H1 (cell line): ENCODE measurements at regions not wholly inside any gene's neighbourhood (a gene's known extent, or its start where the extent isn't known, plus 50 kb on each side); places are given as distances from the start of the nearest gene placed in this dataset.

Experiments used
- CTCF ChIA-PET: fragments of 300-600 bp; sonication (Branson Sonifier 250); formaldehyde crosslinking; loops from one replicate; lab custom pipeline; 2021; ENCODE audit not compliant: partially characterized antibody; lab: Charles Lee
- POLR2A ChIA-PET: fragments of 300-600 bp; sonication (Branson Sonifier 250); formaldehyde crosslinking; loops from one replicate; lab custom pipeline; 2021; ENCODE audit warnings: inconsistent platforms; ENCODE audit not compliant: partially characterized antibody; lab: Charles Lee
- DNase-seq, 2 experiments: peaks; one replicate each; pipeline versions ENCODE4 v3.0.0 to v3.0.0-alpha.2; 2010 to 2022; ENCODE audit warnings: low spot score in 2 of 2, low read depth in 1 of 2, mixed read lengths in 1 of 2
- FAIRE-seq: peaks from 2 replicates; lab custom pipeline; 2011; peaks lifted over from hg19 to GRCh38; lab: Jason Lieb, UNC
- H2AFZ ChIP-seq: 2 replicates; pipeline ENCODE4 v1.8.1; 2012; ENCODE audit warnings: low read length, inconsistent platforms
- H2AK5ac ChIP-seq: 2 replicates; pipeline ENCODE4 v1.6.1; 2013; ENCODE audit warnings: low read depth, low read length
- H2BK120ac ChIP-seq: replicated peaks from 2 replicates; pipeline ENCODE3; 2013; ENCODE audit warnings: low read depth, low read length, inconsistent platforms
- H2BK12ac ChIP-seq: 2 replicates; pipeline ENCODE4 v1.6.1; 2013; ENCODE audit warnings: low read depth, low read length
- H2BK15ac ChIP-seq: 2 replicates; pipeline ENCODE4 v1.6.1; 2013; ENCODE audit warnings: low read length
- H2BK20ac ChIP-seq: 2 replicates; pipeline ENCODE4 v1.6.1; 2013; ENCODE audit warnings: low read length
- H2BK5ac ChIP-seq: 2 replicates; pipeline ENCODE4 v1.6.1; 2013; ENCODE audit warnings: low read depth, low read length
- H3K14ac ChIP-seq: 2 replicates; pipeline ENCODE4 v1.6.1; 2013; ENCODE audit warnings: inconsistent platforms; ENCODE audit not compliant: insufficient read length
- H3K18ac ChIP-seq: 2 replicates; pipeline ENCODE4 v1.6.1; 2013; ENCODE audit warnings: low read length; ENCODE audit errors: extremely low read depth
- H3K23ac ChIP-seq: 2 replicates; pipeline ENCODE4 v1.6.1; 2013; ENCODE audit warnings: inconsistent platforms; ENCODE audit not compliant: insufficient read length
- H3K23me2 ChIP-seq: 2 replicates; pipeline ENCODE4 v1.6.1; 2013; ENCODE audit warnings: low read depth, low read length
- H3K27ac ChIP-seq: 2 replicates; pipeline ENCODE4 v1.6.1; 2011; ENCODE audit warnings: low read depth, low read length, inconsistent platforms
- H3K27me3 ChIP-seq, 4 experiments: replicated peaks in 1 of 4; 1 replicate in 1 of 4; 2 replicates in 3 of 4; pipeline versions ENCODE4 v1.6.1 to v1.8.1; 2011 to 2013; ENCODE audit warnings: low read length in 3 of 4, mild to moderate bottlenecking in 3 of 4, inconsistent platforms in 2 of 4, mixed read lengths in 2 of 4, moderate library complexity in 1 of 4; ENCODE audit not compliant: control insufficient read depth in 3 of 4, insufficient read depth in 3 of 4; ENCODE audit errors: extremely low read depth in 1 of 4
- H3K36me3 ChIP-seq, 4 experiments: 2 replicates each; pipeline versions ENCODE4 v1.6.1 to v1.8.1; 2011 to 2013; ENCODE audit warnings: mild to moderate bottlenecking in 4 of 4, low read length in 3 of 4, moderate library complexity in 2 of 4, control low read depth in 1 of 4, inconsistent platforms in 1 of 4; ENCODE audit not compliant: insufficient read depth in 4 of 4, control insufficient read depth in 2 of 4
- H3K4ac ChIP-seq: replicated peaks from 2 replicates; pipeline ENCODE3; 2013; ENCODE audit warnings: low read length, low read depth, mixed read lengths, inconsistent platforms; ENCODE audit not compliant: insufficient read length
- H3K4me1 ChIP-seq, 4 experiments: replicated peaks in 1 of 4; 1 replicate in 1 of 4; 2 replicates in 3 of 4; pipeline versions ENCODE4 v1.6.1 to v1.8.1; 2011 to 2013; ENCODE audit warnings: low read length in 3 of 4, inconsistent platforms in 2 of 4, mixed read lengths in 1 of 4; ENCODE audit not compliant: insufficient read depth in 4 of 4, control insufficient read depth in 3 of 4
- H3K4me2 ChIP-seq, 2 experiments: 2 replicates each; pipeline versions ENCODE4 v1.6.1 to v1.8.1; 2011 to 2013; ENCODE audit warnings: low read depth in 2 of 2, low read length in 2 of 2, control low read depth in 1 of 2, inconsistent platforms in 1 of 2, mild to moderate bottlenecking in 1 of 2; ENCODE audit not compliant: insufficient read depth in 1 of 2
- H3K4me3 ChIP-seq, 4 experiments: fragments of 200-600, 300-600 bp in 1 of 4; sonication (generic), shearing (Covaris generic), sonication (Bioruptor Twin) in 1 of 4; 2 replicates each; pipeline versions ENCODE4 v1.5.1 to v1.8.1; 2011 to 2016; ENCODE audit warnings: low read length in 4 of 4, low read depth in 3 of 4, control low read depth in 2 of 4, inconsistent platforms in 2 of 4, mild to moderate bottlenecking in 2 of 4, mixed read lengths in 1 of 4, moderate library complexity in 1 of 4; ENCODE audit not compliant: insufficient read depth in 2 of 4; ENCODE audit errors: extremely low read depth in 1 of 4
- H3K56ac ChIP-seq: replicated peaks from 2 replicates; pipeline ENCODE3; 2013; ENCODE audit warnings: low read depth, mild to moderate bottlenecking, mixed read lengths, low read length, inconsistent platforms; ENCODE audit not compliant: insufficient read length
- H3K79me1 ChIP-seq: 2 replicates; pipeline ENCODE4 v1.6.1; 2013; ENCODE audit warnings: low read depth, low read length, control low read depth
- H3K79me2 ChIP-seq, 2 experiments: 2 replicates each; pipeline versions ENCODE4 v1.6.1 to v1.8.1; 2012 to 2013; ENCODE audit warnings: low read length in 2 of 2, mild to moderate bottlenecking in 2 of 2, inconsistent platforms in 1 of 2; ENCODE audit not compliant: insufficient read depth in 2 of 2, control insufficient read depth in 1 of 2
- H3K9ac ChIP-seq, 4 experiments: replicated peaks in 1 of 4; 1 replicate in 1 of 4; 2 replicates in 3 of 4; pipeline versions ENCODE4 v1.6.1 to v1.8.1; 2011 to 2013; ENCODE audit warnings: low read depth in 3 of 4, low read length in 3 of 4, control low read depth in 2 of 4, mild to moderate bottlenecking in 2 of 4, moderate library complexity in 2 of 4, inconsistent platforms in 1 of 4; ENCODE audit errors: extremely low read depth in 1 of 4
- H3K9me3 ChIP-seq, 2 experiments: 2 replicates each; pipeline versions ENCODE4 v1.6.1 to v1.8.1; 2012 to 2013; ENCODE audit warnings: mild to moderate bottlenecking in 2 of 2, moderate library complexity in 2 of 2, control low read depth in 1 of 2, inconsistent platforms in 1 of 2, low read depth in 1 of 2, low read length in 1 of 2, mixed read lengths in 1 of 2; ENCODE audit not compliant: insufficient read depth in 2 of 2
- H4K20me1 ChIP-seq, 2 experiments: replicated peaks in 1 of 2; 2 replicates each; pipeline versions ENCODE3 to v1.8.1; 2011 to 2013; ENCODE audit warnings: inconsistent platforms in 2 of 2, low read length in 2 of 2, mild to moderate bottlenecking in 1 of 2; ENCODE audit not compliant: insufficient read depth in 2 of 2, control insufficient read depth in 1 of 2
- H4K5ac ChIP-seq: 2 replicates; pipeline ENCODE4 v1.6.1; 2013; ENCODE audit warnings: low read length, low read depth, mixed read lengths, inconsistent platforms; ENCODE audit not compliant: insufficient read length
- H4K8ac ChIP-seq: 2 replicates; pipeline ENCODE4 v1.8.0; 2013; ENCODE audit warnings: mild to moderate bottlenecking, moderate library complexity, low read length, inconsistent platforms; ENCODE audit not compliant: insufficient read depth; ENCODE audit errors: extremely low read depth
- H4K91ac ChIP-seq: replicated peaks from 2 replicates; pipeline ENCODE3; 2013; ENCODE audit warnings: low read length, mixed read lengths, inconsistent platforms; ENCODE audit not compliant: insufficient read length
- CBX5 ChIP-seq: fragments of 300-800, 300-1000 bp; sonication (generic); IDR thresholded peaks from 2 replicates; pipeline ENCODE4 v1.7.1; 2016; ENCODE audit warnings: antibody characterized with exemption, low read length, low read depth
- CBX8 ChIP-seq: fragments of 300-800, 300-1000 bp; sonication (generic); IDR thresholded peaks from 2 replicates; pipeline ENCODE4 v1.7.1; 2016; ENCODE audit warnings: low read depth, low read length, borderline replicate concordance
- CHD1 ChIP-seq: IDR thresholded peaks from 2 replicates; pipeline ENCODE4 v1.6.1; 2012; ENCODE audit warnings: low read depth, low read length, improper control_type of control experiment
- CHD2 ChIP-seq: IDR thresholded peaks from 2 replicates; pipeline ENCODE4 v1.6.1; 2012; ENCODE audit warnings: low read length, improper control_type of control experiment
- CREB1 ChIP-seq: IDR thresholded peaks from 2 replicates; pipeline ENCODE4 v1.6.1; 2012; ENCODE audit warnings: inconsistent platforms
- CTCF ChIP-seq, 3 experiments: IDR thresholded peaks; 1 replicate in 2 of 3; 2 replicates in 1 of 3; pipeline versions ENCODE4 v1.5.1 to v1.6.1; 2011; ENCODE audit warnings: low read length in 3 of 3, mild to moderate bottlenecking in 3 of 3, inconsistent platforms in 2 of 3, low read depth in 1 of 3, moderate library complexity in 1 of 3; ENCODE audit not compliant: insufficient read depth in 1 of 3; ENCODE audit errors: control extremely low read depth in 1 of 3
- HDAC6 ChIP-seq: IDR thresholded peaks from one replicate; pipeline ENCODE4 v1.7.1; 2012; ENCODE audit warnings: low read depth, mild to moderate bottlenecking, inconsistent platforms, low read length, moderate library complexity
- JUND ChIP-seq: IDR thresholded peaks from 2 replicates; pipeline ENCODE4 v1.6.1; 2011; ENCODE audit warnings: mild to moderate bottlenecking, improper control_type of control experiment, low read length
- KDM1A ChIP-seq: fragments of 200-600, 300-600 bp; sonication (generic); IDR thresholded peaks from 2 replicates; pipeline ENCODE4 v1.7.1; 2016; ENCODE audit warnings: mild to moderate bottlenecking, low read length, borderline replicate concordance
- KDM5A ChIP-seq: fragments of 200-600 bp; IDR thresholded peaks from 2 replicates; pipeline ENCODE4 v1.7.1; 2012; ENCODE audit warnings: mild to moderate bottlenecking, low read length, inconsistent platforms, mixed read lengths
- SIX5 ChIP-seq: IDR thresholded peaks from 2 replicates; pipeline ENCODE4 v1.6.1; 2011; ENCODE audit warnings: mild to moderate bottlenecking, low read depth, low read length
- YY1 ChIP-seq: IDR thresholded peaks from 2 replicates; pipeline ENCODE4 v1.6.1; 2011; ENCODE audit warnings: low read depth, mild to moderate bottlenecking, low read length
- ZNF274 ChIP-seq: IDR thresholded peaks from 2 replicates; pipeline ENCODE4 v1.7.0; 2012; ENCODE audit warnings: low read length, borderline replicate concordance; ENCODE audit errors: extremely low read depth
- TF ChIP-seq, protein P1 (sequence below): IDR thresholded peaks from 2 replicates; pipeline ENCODE4 v1.6.1; 2011; ENCODE audit warnings: low read length, improper control_type of control experiment

GRCh38 chr4:133714211-133714610, 487.4 kb downstream of the PABPC4L start:
- no peak overlapping the region for H4K5ac ChIP-seq
- H3K23me2 ChIP-seq, result no peaks in the 10 kb centered on the region
- no peak overlapping the region for H2BK20ac ChIP-seq
- no peaks in the 10 kb centered on the region for H4K20me1 ChIP-seq
- no peak overlapping the region for H3K23ac ChIP-seq
- no peak overlapping the region for H3K9ac ChIP-seq
- no peak overlapping the region for H2BK15ac ChIP-seq
- H3K9me3 ChIP-seq, result no peaks in the 10 kb centered on the region
- H2AK5ac ChIP-seq, result no peak overlapping the region
- no peaks in the 10 kb centered on the region for H3K4me1 ChIP-seq
- H2BK5ac ChIP-seq, result no peak overlapping the region
- H3K4ac ChIP-seq, result no peak overlapping the region
- no peak overlapping the region for H3K27ac ChIP-seq
- H3K14ac ChIP-seq, result no peak overlapping the region
- ChIA-PET POLR2A (no interaction called here), CTCF (no interaction called here)
- no peak overlapping the region for H3K4me3 ChIP-seq
- no peak overlapping the region for H3K18ac ChIP-seq
- no peaks in the 10 kb centered on the region for H3K79me1 ChIP-seq
- no peaks in the 10 kb centered on the region; a peak in 1 of 7 replicates for H3K27me3 ChIP-seq
- H3K79me2 ChIP-seq, result no peaks in the 10 kb centered on the region
- no peak overlapping the region for H2BK120ac ChIP-seq
- DNase-seq, result no peak
- no peak overlapping the region for H3K4me2 ChIP-seq
- no peak overlapping the region for H2AFZ ChIP-seq
- H4K8ac ChIP-seq, result no peak overlapping the region
- no peak overlapping the region for H4K91ac ChIP-seq
- no peaks in the 10 kb centered on the region for H3K36me3 ChIP-seq
- no peak overlapping the region for H2BK12ac ChIP-seq
- H3K56ac ChIP-seq, result no peak overlapping the region
- no peak for FAIRE-seq
- TF ChIP-seq, protein P1, sequence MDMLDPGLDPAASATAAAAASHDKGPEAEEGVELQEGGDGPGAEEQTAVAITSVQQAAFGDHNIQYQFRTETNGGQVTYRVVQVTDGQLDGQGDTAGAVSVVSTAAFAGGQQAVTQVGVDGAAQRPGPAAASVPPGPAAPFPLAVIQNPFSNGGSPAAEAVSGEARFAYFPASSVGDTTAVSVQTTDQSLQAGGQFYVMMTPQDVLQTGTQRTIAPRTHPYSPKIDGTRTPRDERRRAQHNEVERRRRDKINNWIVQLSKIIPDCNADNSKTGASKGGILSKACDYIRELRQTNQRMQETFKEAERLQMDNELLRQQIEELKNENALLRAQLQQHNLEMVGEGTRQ, result no peak
- TF ChIP-seq ZNF274, result no peak
- TF ChIP-seq JUND, result no peak
- TF ChIP-seq CHD2, result no peak
- TF ChIP-seq CREB1, result no peak
- TF ChIP-seq CHD1, result no peak
- no peak for TF ChIP-seq CBX8
- TF ChIP-seq HDAC6, result no peak
- no peak for TF ChIP-seq KDM5A
- no peak for TF ChIP-seq CTCF (IDR thresholded peaks at IDR 0.05; ENCODE audit: control extremely low read depth in 1 of 3, insufficient read depth in 1 of 3, low read depth in 1 of 3, low read length in 3 of 3)
- TF ChIP-seq CBX5, result no peak
- TF ChIP-seq KDM1A, result no peak
- TF ChIP-seq SIX5, result no peak
- no peak for TF ChIP-seq YY1
